Liver (tissue), 3 donors: ENCODE measurements at regions not wholly inside any gene's neighbourhood (a gene's known extent, or its start where the extent isn't known, plus 50 kb on each side); places are given as distances from the start of the nearest gene placed in this dataset.

Experiments used
- CTCF ChIP-seq: fragments of 150-350 bp; IDR thresholded peaks from 2 replicates; pipeline ENCODE4 v1.5.1; 2017; ENCODE audit warnings: improper control_type of control experiment, low read depth, low read length; ENCODE audit not compliant: missing input control
- FOXA1 ChIP-seq: IDR thresholded peaks from 2 replicates; pipeline ENCODE4 v1.6.1; 2016; ENCODE audit warnings: antibody characterized with exemption
- MAX ChIP-seq: IDR thresholded peaks from 2 replicates; pipeline ENCODE4 v1.6.1; 2016; ENCODE audit warnings: antibody characterized with exemption
- NR2F2 ChIP-seq: IDR thresholded peaks from 2 replicates; pipeline ENCODE4 v1.6.1; 2016; ENCODE audit warnings: antibody characterized with exemption
- RAD21 ChIP-seq, 2 donors: IDR thresholded peaks; 2 replicates each; pipeline ENCODE4 v1.6.1; 2016; ENCODE audit warnings: antibody characterized with exemption in 2 of 2, mild to moderate bottlenecking in 2 of 2
- REST ChIP-seq: IDR thresholded peaks from 2 replicates; pipeline ENCODE4 v1.6.1; 2016; ENCODE audit warnings: antibody characterized with exemption, mild to moderate bottlenecking
- SP1 ChIP-seq: IDR thresholded peaks from 2 replicates; pipeline ENCODE4 v1.6.1; 2018; ENCODE audit warnings: antibody characterized with exemption, mild to moderate bottlenecking
- TAF1 ChIP-seq: conservative IDR thresholded peaks from 2 replicates; pipeline ENCODE4 v1.6.1; 2016; ENCODE audit warnings: antibody characterized with exemption, mild to moderate bottlenecking
- YY1 ChIP-seq: IDR thresholded peaks from 2 replicates; pipeline ENCODE4 v1.6.1; 2016; ENCODE audit warnings: antibody characterized with exemption, mild to moderate bottlenecking
- donor health status: healthy.
- donor health status: healthy.

- TF ChIP-seq CTCF (no peak), MAX (no peak), REST (no peak), RAD21 (IDR thresholded peaks at IDR 0.05) (no peak), TAF1 (no peak), SP1 (no peak), FOXA1 (no peak), NR2F2 (peak; percentile 61), YY1 (no peak)
These were observed 343.1 kb upstream of the NOCT start for GRCh38 chr4:138672393-138672976.
